ENCODE measurements at regions not wholly inside any gene's neighbourhood (a gene's known extent, or its start where the extent isn't known, plus 50 kb on each side); places are given as distances from the start of the nearest gene placed in this dataset.

GRCh38 chr18:71878226-71878625 lies 665.9 kb downstream of the CBLN2 start:
- no peak for DNase-seq

DNA sequence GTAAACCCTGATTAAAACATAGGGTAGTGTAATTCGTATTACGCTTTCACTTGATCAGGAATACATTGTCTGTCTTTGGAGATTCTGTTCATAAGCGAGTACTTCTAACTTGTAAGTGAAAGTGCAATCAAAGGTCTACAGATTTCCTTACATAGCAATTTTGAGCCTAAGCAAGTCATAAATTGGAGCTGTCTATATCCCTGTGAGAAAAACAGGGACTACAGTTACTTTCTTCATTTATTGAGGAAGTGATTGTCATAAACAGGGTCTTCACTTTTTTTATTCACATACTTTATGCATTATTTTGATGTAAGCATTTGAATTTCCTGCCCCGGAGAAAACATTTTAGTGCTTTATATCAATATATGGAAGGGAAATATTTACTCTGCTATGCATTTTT lies 670.4 kb downstream of the CBLN2 start:
- no peak for DNase-seq

DNA sequence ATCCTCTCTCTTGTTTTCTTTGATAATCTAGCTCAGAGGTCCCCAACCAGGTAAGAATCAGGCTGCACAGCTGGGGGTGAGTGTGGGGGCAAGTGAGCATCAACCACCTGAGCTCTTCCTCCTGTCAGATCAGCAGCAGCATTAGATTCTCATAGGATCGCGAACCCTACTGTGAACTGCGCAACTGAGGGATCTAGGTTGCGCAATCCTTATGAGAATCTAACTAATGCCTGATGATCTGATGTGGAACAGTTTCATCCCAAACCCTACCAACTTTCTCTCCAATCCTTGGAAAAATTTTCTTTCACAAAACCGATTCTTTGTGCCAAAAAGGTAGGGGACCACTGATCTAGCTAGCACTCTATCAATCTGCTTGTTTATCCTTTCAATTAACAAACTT lies 678.3 kb downstream of the CBLN2 start:
- no peak for DNase-seq

DNA sequence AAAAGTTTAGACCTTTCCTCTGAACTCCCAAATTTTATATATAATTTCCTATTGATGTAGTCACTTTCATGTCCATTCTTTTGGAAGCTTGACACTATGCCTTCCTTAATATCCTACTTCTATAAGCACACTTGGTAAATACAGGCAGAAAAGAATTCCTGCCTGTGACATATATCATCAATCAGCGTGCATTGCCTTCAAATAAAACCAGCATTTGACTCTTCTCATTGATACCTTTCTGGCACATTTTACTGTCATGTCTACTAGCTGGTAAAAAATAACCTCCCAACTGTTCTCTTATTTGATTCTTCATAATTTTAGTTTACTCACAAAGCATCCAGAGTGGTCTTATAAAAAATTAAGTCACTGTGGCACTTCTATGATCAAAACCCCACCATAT lies 693.5 kb downstream of the CBLN2 start:
- DNase-seq = no peak

DNA sequence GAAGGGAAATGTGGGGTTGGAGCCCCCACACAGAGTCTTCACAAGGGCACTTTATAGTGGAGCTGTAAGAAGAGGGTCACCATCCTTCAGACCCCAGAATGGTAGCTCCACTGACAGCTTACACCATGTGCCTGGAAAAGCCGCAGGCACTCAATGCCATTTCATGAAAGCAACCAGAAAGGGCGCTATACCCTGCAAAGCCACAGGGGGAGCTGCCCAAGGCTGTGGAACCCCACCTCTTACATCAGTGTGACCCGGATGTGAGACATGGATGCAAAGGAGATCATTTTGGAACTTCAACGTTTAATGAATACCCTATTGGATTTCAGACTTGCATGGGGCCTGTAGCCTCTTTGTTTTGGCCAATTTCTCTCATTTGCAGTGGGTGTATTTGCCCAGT lies 694.7 kb downstream of the CBLN2 start:
- no peak for DNase-seq

- DNase-seq = no peak
Observed at GRCh38 chr18:71846716-71847115, 697.4 kb downstream of the CBLN2 start.

GRCh38 chr18:71844814-71845213 lies 699.3 kb downstream of the CBLN2 start:
- no peak for DNase-seq

DNA sequence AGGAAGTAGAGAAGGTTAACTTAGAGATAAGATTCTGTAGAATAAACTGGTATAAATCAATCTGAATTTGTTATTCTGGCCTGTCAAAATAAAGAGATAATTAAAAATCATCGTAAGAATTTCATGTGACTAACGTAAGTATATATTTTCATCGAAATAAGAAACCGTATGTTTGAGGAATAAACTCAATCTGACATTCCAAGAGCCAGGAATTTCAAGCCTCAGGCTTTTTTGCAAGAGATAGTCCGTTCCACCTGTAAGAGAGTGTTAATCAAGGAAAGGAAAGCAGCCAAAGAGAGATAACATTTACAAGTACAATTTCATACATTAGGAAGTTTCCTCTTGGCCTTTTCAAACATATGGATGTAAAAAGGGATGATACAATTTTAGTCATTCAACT lies 701.5 kb downstream of the CBLN2 start:
- no peak for DNase-seq

GRCh38 chr18:71837547-71837946 lies 706.6 kb downstream of the CBLN2 start:
- no peak for DNase-seq

GRCh38 chr18:71832946-71833617 lies 711.1 kb downstream of the CBLN2 start:
- no peak for DNase-seq

- no peak for DNase-seq
Observed at GRCh38 chr18:71831039-71831438, 713.1 kb downstream of the CBLN2 start.

- no peak for DNase-seq
Observed at GRCh38 chr18:71827301-71827700, 716.8 kb downstream of the CBLN2 start.

DNA sequence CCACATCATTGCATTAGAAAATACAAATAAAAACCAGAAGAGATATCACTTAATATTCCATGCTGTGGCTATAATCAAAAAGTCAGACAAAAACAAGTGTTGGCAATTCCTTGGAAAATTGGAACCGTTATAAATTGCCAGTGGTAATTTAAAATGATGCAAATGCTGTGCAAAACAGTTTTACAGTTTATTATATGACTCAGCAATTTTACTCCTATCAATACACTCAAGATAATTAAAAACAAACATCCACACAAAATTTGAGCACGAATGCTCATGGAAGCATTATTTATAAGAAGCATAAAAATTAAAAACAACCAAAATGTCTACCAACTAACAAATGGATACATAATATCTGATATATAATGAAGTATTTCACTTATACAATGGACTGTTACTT lies 728.8 kb downstream of the CBLN2 start:
- DNase-seq = no peak

DNA sequence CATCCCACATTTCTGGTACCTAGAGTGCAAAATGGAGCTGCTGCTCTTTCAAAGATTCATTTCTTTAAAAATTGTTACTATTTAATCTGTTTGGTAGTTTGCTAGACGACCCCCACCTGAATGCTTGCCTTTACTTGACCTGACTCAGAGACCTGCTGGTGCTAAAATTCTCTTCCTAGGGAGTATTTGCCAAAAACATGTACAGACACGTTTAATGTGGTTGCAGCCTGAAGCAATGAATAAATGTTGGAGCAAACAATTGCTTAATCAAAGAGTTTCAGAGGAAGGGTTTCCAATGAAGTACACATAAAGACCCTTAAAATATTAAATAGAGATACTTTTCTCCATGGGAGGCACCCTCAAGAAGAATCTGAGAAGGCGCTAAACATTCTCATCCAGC lies 734.4 kb downstream of the CBLN2 start:
- DNase-seq = no peak

DNA sequence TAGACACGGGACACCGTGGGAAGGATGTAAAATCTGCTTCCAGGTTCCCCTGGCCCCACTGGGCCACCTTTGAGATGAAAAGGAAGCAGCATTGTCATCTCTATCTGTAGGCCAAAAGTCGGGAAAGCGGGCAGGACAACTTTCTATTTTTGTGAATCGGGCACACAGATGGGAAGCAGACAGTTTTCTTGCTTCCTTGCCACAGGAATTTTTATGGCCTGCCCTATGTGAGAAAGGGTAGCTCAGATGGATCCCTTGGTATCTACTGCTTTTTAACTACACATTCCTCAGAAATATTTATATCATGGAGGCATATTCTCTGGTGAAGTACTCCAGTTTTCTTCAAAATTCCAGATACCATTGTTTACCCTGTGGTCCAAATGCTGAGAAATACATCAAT lies 735.5 kb downstream of the CBLN2 start:
- DNase-seq = no peak

DNA sequence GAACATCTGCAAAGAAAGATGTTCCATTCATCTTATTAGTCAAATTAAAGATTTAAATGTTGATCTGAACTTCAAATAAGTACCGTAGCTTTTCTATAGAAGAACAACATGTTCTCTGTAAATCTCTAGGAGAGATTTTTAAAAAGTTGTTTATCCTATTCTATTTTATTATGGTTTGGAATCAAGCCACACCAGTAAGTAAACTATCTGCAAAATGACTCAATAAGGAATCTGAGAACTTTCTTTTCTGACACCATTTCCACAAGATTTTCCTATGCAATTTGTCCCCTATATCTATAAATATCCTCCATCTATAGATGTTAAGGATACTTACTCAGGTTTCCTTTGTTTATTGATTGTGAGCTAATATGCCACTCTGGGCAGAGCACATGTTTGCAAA lies 736.6 kb downstream of the CBLN2 start:
- no peak for DNase-seq

DNA sequence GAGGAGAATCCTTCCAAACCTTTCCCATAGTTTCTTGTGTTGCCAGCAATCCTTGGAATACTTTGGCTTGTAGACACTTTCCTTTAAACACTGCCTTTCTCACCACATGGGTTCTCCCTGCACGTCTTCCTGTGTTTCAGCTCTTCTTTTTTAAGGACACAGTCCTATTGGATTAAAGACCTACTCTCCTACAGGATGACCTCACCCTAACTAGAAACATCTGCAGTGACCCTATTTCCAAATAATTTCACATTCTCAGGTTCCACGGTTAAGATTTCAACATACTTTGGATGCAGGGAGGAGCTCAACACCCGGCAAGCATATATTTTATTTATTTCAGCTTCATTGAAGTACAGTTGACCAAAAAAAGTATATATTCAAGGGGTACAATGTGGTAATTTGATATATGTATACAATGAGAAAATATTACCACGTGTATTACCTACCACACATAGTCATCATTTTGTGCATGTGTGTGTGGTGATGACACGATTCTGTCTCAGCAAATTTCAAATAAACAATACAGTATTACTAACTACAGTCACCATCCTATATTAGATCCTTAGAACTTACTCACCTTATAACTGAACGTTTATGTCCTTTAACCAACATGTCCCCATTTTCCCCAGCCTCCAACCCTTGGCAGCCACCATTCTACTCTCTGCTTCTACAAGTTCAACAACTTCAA lies 745.0 kb downstream of the CBLN2 start:
- no peak for DNase-seq

- DNase-seq = no peak
Observed at GRCh38 chr18:71797554-71797953, 746.6 kb downstream of the CBLN2 start.

GRCh38 chr18:71784777-71785176 lies 759.4 kb downstream of the CBLN2 start:
- no peak for DNase-seq

GRCh38 chr18:71760541-71760940 lies 783.6 kb downstream of the CBLN2 start:
- DNase-seq = no peak

DNA sequence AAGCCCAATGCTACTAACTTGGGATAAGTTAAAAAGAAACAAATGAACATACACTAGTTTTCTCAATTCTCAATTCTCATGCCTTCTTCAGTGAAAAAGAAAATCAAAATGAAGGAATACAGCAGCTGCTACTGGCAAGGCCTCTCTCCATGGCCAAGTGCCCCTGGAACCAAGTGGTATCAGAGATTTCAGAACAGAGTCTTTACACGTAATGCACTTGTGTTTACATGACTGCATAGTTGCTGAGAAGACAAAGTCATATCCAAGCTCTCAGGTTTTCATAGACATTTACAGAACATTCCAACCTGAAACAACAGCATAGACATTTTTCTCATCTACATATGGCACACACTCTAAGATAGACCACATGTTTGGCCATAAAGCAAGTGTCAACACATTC lies 789.9 kb downstream of the CBLN2 start:
- DNase-seq = no peak

DNA sequence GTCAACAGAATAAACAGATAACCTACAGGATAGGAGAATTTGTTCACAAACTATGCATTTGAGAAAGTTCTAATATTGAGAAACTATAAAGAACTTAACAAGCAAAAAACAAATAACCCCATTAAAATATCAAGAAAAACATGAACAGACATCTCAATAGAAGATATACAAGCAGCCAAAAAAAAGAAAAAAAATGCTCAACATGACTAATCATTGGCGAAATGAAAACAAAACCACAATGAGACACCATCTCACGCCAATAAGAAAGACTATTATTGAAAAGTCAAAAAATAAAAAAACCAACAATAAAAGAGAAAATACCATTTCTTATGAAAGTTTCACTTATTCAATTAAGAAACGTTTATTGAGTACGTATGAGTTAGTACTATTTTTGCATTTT lies 800.5 kb downstream of the CBLN2 start:
- DNase-seq = no peak

DNA sequence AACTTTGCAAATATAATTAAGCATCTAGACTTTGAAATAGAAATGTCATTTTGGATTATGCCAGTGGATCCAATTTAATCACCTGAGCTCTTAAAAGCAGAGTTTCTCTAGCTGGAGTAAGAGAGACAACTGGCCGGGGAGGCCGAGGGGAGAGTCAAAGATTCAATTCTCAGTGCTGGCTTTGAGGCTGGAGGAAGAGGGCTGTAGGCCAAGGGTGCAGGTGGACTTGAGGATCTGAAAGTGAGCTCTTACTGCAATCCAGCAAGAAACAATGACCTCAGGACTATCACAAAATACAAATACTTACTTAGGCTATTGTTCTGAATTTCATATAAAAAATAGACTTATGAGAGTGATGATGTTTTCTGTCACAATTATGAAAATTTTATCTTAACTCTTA lies 814.5 kb downstream of the CBLN2 start:
- DNase-seq = no peak

GRCh38 chr18:71727909-71728308 lies 816.2 kb downstream of the CBLN2 start:
- no peak for DNase-seq

DNA sequence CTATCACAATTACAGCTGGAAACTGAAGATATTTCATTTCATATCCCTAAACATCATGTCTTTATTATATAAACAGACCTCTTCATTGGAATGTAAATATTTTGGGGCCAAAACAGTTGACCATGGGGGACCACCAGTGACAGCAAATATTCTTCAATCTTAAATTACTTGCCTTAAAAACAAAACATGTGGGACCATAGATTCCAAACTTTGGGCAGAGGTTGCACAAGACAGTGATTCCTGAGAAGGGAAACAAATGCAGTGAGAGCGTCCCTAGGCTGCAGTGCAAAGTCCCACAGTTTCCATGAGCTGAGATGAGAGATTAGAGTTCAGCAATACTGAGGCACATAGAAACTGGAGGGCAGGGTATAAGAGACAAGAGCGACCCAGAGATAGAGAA lies 818.9 kb downstream of the CBLN2 start:
- DNase-seq = no peak
